Spinal cord (tissue), 9 donors: ENCODE measurements at regions not wholly inside any gene's neighbourhood (a gene's known extent, or its start where the extent isn't known, plus 50 kb on each side); places are given as distances from the start of the nearest gene placed in this dataset.

Source experiments
- DNase-seq, 6 donors: peaks; one replicate each; pipeline versions ENCODE4 v3.0.0 to v3.0.0-alpha.2; 2013 to 2015; ENCODE audit warnings: low spot score in 6 of 6, low read depth in 4 of 6
- H3K27ac ChIP-seq: one replicate; pipeline ENCODE4 v1.5.1; 2013; ENCODE audit warnings: low read depth, low read length, control low read depth
- H3K27me3 ChIP-seq: one replicate; pipeline ENCODE4 v1.6.1; 2013; ENCODE audit warnings: low read length; ENCODE audit not compliant: control insufficient read depth, insufficient read depth
- H3K36me3 ChIP-seq: one replicate; pipeline ENCODE4 v1.6.1; 2013; ENCODE audit warnings: low read length; ENCODE audit not compliant: control insufficient read depth, insufficient read depth
- H3K4me1 ChIP-seq: one replicate; pipeline ENCODE4 v1.6.1; 2013; ENCODE audit warnings: low read length; ENCODE audit not compliant: control insufficient read depth, insufficient read depth
- H3K4me3 ChIP-seq: one replicate; pipeline ENCODE4 v1.5.1; 2013; ENCODE audit warnings: low read depth, low read length, control low read depth
- H3K9me3 ChIP-seq: one replicate; pipeline ENCODE4 v1.6.1; 2013; ENCODE audit warnings: low read length; ENCODE audit not compliant: control insufficient read depth, insufficient read depth
- WGBS: methylation state at CpG from one replicate; pipeline ENCODE4 v1.1.5; 2013; ENCODE audit warnings: missing lambda C conversion rate; ENCODE audit not compliant: insufficient coverage; 5-methylcytosine and 5-hydroxymethylcytosine counted together
- donor health status: healthy.

- no peaks in the 10 kb centered on the region for H3K27me3 ChIP-seq
- peaks cover 11% of the 10 kb centered on the region for H3K4me1 ChIP-seq
- 75% methylated on average over 9 of the region's 9 CpGs for WGBS
- no peak overlapping the region for H3K27ac ChIP-seq
- H3K36me3 ChIP-seq = no peaks in the 10 kb centered on the region
- DNase-seq = peak in 1 of 6 donors; percentile 16
- no peaks in the 10 kb centered on the region for H3K9me3 ChIP-seq
- no peak overlapping the region for H3K4me3 ChIP-seq
These were observed 153.2 kb upstream of the SOX1 start for GRCh38 chr13:111913761-111914140.

- 97% methylated on average over 12 of the region's 13 CpGs for WGBS
These were observed 152.5 kb upstream of the SOX1 start for GRCh38 chr13:111914241-111915103.

GRCh38 chr13:111915104-111915551 is 151.8 kb upstream of the SOX1 start:
- Histone ChIP-seq H3K27ac (no peak overlapping the region), H3K9me3 (no peaks in the 10 kb centered on the region), H3K36me3 (no peaks in the 10 kb centered on the region), H3K4me3 (no peak overlapping the region), H3K4me1 (peaks cover 15% of the 10 kb centered on the region), H3K27me3 (no peaks in the 10 kb centered on the region)
- WGBS = 91% methylated on average over 10 of the region's 12 CpGs
- no peak for DNase-seq

More at GRCh38 chr13:111914241-111915103, 152.5 kb upstream of the SOX1 start:
- no peak overlapping the region for H3K4me3 ChIP-seq
- H3K36me3 ChIP-seq = no peaks in the 10 kb centered on the region
- no peaks in the 10 kb centered on the region for H3K27me3 ChIP-seq
- H3K9me3 ChIP-seq = no peaks in the 10 kb centered on the region
- DNase-seq = no peak
- peaks cover 11% of the 10 kb centered on the region for H3K4me1 ChIP-seq
- H3K27ac ChIP-seq = no peak overlapping the region

GRCh38 chr13:111916201-111916600 is 150.7 kb upstream of the SOX1 start:
- DNase-seq = no peak
- Histone ChIP-seq H3K27me3 (no peaks in the 10 kb centered on the region), H3K27ac (no peak overlapping the region), H3K9me3 (no peaks in the 10 kb centered on the region), H3K4me3 (no peak overlapping the region), H3K36me3 (no peaks in the 10 kb centered on the region), H3K4me1 (peaks cover 20% of the 10 kb centered on the region)
- WGBS = 95% methylated on average over 3 of the region's 6 CpGs

DNA sequence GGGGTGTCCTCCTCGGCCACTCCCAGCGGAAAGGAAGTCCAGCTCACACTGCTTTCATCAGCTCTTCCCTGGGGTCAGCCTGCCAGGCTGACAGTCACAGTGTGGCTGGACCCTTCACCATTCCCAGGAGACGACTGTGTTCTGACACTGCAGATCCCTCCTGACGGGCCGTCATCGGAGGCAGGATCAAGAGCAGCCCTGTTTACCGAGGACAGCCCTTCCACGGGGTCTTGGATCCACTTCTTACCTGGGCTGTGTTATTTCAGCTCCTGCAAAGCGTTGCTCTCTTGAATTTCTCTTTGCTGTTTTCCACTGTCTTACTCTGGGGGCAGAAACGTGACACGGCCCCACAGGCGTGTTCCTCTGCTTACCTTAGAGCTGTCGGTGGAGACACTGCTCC is 149.9 kb upstream of the SOX1 start:
- Histone ChIP-seq H3K36me3 (no peaks in the 10 kb centered on the region), H3K9me3 (no peaks in the 10 kb centered on the region), H3K27me3 (no peaks in the 10 kb centered on the region), H3K27ac (no peak overlapping the region), H3K4me3 (no peak overlapping the region), H3K4me1 (peaks cover 20% of the 10 kb centered on the region)
- DNase-seq = no peak
- 88% methylated on average over 12 of the region's 13 CpGs for WGBS

DNA sequence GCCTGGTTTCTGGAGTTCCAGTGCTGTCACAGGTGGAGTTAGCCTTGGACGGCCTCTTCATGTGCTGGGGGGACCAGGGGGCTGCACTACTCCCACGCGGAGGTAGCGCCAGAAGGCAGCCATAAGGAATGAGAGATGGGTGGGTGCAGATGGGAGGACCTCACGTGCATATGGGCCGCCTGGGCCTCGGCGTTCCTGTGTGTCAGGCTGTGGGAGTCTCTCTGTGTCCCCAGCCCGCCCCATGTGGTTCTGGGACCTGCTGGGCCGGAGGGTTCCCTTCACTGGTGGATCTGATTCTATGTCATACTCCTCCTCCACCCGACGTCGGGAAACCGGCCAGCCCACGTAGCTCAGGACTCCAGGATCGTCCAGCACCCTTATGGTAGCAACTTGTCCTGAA is 149.0 kb upstream of the SOX1 start:
- Histone ChIP-seq H3K9me3 (no peaks in the 10 kb centered on the region), H3K36me3 (no peaks in the 10 kb centered on the region), H3K27me3 (no peaks in the 10 kb centered on the region), H3K4me3 (no peak overlapping the region), H3K27ac (no peak overlapping the region), H3K4me1 (peaks cover 19% of the 10 kb centered on the region)
- 89% methylated on average over 10 of the region's 16 CpGs for WGBS
- DNase-seq = no peak

GRCh38 chr13:111919286-111919685 is 147.7 kb upstream of the SOX1 start:
- no peak for DNase-seq
- Histone ChIP-seq H3K36me3 (no peaks in the 10 kb centered on the region), H3K4me3 (no peak overlapping the region), H3K9me3 (no peaks in the 10 kb centered on the region), H3K27me3 (no peaks in the 10 kb centered on the region), H3K4me1 (peaks cover 9% of the 10 kb centered on the region), H3K27ac (no peak overlapping the region)
- WGBS = 79% methylated on average over 11 of the region's 13 CpGs

GRCh38 chr13:111919849-111920248 is 147.1 kb upstream of the SOX1 start:
- DNase-seq = no peak
- H3K9me3 ChIP-seq = no peaks in the 10 kb centered on the region
- WGBS = 49% methylated on average over 13 of the region's 13 CpGs
- H3K4me3 ChIP-seq = no peak overlapping the region
- peaks cover 9% of the 10 kb centered on the region for H3K4me1 ChIP-seq
- H3K36me3 ChIP-seq = no peaks in the 10 kb centered on the region
- no peaks in the 10 kb centered on the region for H3K27me3 ChIP-seq
- no peak overlapping the region for H3K27ac ChIP-seq

- Histone ChIP-seq H3K27me3 (no peaks in the 10 kb centered on the region), H3K4me3 (no peak overlapping the region), H3K36me3 (no peaks in the 10 kb centered on the region), H3K4me1 (peaks cover 9% of the 10 kb centered on the region), H3K27ac (no peak overlapping the region), H3K9me3 (no peaks in the 10 kb centered on the region)
- DNase-seq = no peak
- WGBS = 70% methylated on average over 21 of the region's 21 CpGs
These were observed 146.5 kb upstream of the SOX1 start for GRCh38 chr13:111920306-111920931.
